Gastroesophageal sphincter (tissue), 3 donors: ENCODE measurements at regions not wholly inside any gene's neighbourhood (a gene's known extent, or its start where the extent isn't known, plus 50 kb on each side); places are given as distances from the start of the nearest gene placed in this dataset.

Experiments
- CTCF ChIP-seq, 4 experiments: fragments of 200-600 bp in 2 of 4; fragments of 450-650 bp in 2 of 4; sonication (generic) in 1 of 4; IDR thresholded peaks; one replicate each; pipeline ENCODE4 v1.5.1; 2017 to 2019; ENCODE audit warnings: antibody characterized with exemption in 4 of 4, mild to moderate bottlenecking in 2 of 4, moderate library complexity in 2 of 4
- POLR2A ChIP-seq, 2 donors: fragments of 450-650 bp; IDR thresholded peaks; one replicate each; pipeline ENCODE4 v1.6.1; 2017; ENCODE audit warnings: antibody characterized with exemption in 2 of 2, mild to moderate bottlenecking in 2 of 2, moderate library complexity in 1 of 2

- TF ChIP-seq POLR2A (IDR thresholded peaks at IDR 0.05) (no peak), CTCF (IDR thresholded peaks at IDR 0.05) (no peak)
Measured at GRCh38 chr7:46349490-46349889, 428.4 kb upstream of the IGFBP3 start.
